ENCODE measurements at regions not wholly inside any gene's neighbourhood (a gene's known extent, or its start where the extent isn't known, plus 50 kb on each side); places are given as distances from the start of the nearest gene placed in this dataset.

GRCh38 chr5:52502460-52502999 is 285.2 kb upstream of the ITGA1 start:
- H3K27me3 ChIP-seq (ENCODE audit: control insufficient read depth, insufficient read depth, low read length): no peaks in the 10 kb centered on the region
- no peak for TF ChIP-seq CTCF (IDR thresholded peaks at IDR 0.05; ENCODE audit: insufficient read depth, low read length, poor library complexity, severe bottlenecking)
- DNase-seq (ENCODE audit: low read depth): no peak

GRCh38 chr5:52504584-52505240 is 283.0 kb upstream of the ITGA1 start:
- no peak for DNase-seq (ENCODE audit: low read depth)
- TF ChIP-seq CTCF (IDR thresholded peaks at IDR 0.05; ENCODE audit: insufficient read depth, low read length, poor library complexity, severe bottlenecking): no peak
- no peak overlapping the region for H3K4me3 ChIP-seq (ENCODE audit: low read depth, low read length)
- no peaks in the 10 kb centered on the region for H3K36me3 ChIP-seq (ENCODE audit: control insufficient read depth, insufficient read depth, low read length)
- no peaks in the 10 kb centered on the region for H3K27me3 ChIP-seq (ENCODE audit: control insufficient read depth, insufficient read depth, low read length)

More at GRCh38 chr5:52502460-52502999, 285.2 kb upstream of the ITGA1 start:
- Histone ChIP-seq H3K36me3 (ENCODE audit: control insufficient read depth, insufficient read depth, low read length) (no peaks in the 10 kb centered on the region), H3K4me3 (ENCODE audit: low read depth, low read length) (no peak overlapping the region)

GRCh38 chr5:52517667-52518066 is 270.0 kb upstream of the ITGA1 start:
- TF ChIP-seq CTCF (IDR thresholded peaks at IDR 0.05; ENCODE audit: insufficient read depth, low read length, poor library complexity, severe bottlenecking): no peak
- DNase-seq (ENCODE audit: low read depth): no peak
- H3K27me3 ChIP-seq (ENCODE audit: control insufficient read depth, insufficient read depth, low read length): no peaks in the 10 kb centered on the region
- H3K4me3 ChIP-seq (ENCODE audit: low read depth, low read length): no peak overlapping the region
- H3K36me3 ChIP-seq (ENCODE audit: control insufficient read depth, insufficient read depth, low read length): no peaks in the 10 kb centered on the region

- no peak overlapping the region for H3K4me3 ChIP-seq (ENCODE audit: low read depth, low read length)
- TF ChIP-seq CTCF (IDR thresholded peaks at IDR 0.05; ENCODE audit: insufficient read depth, low read length, poor library complexity, severe bottlenecking): no peak
- no peaks in the 10 kb centered on the region for H3K36me3 ChIP-seq (ENCODE audit: control insufficient read depth, insufficient read depth, low read length)
- H3K27me3 ChIP-seq (ENCODE audit: control insufficient read depth, insufficient read depth, low read length): no peaks in the 10 kb centered on the region
- DNase-seq (ENCODE audit: low read depth): no peak
These were observed 267.5 kb upstream of the ITGA1 start for GRCh38 chr5:52520171-52520570.

GRCh38 chr5:52521236-52521635 is 266.5 kb upstream of the ITGA1 start:
- Histone ChIP-seq H3K27me3 (ENCODE audit: control insufficient read depth, insufficient read depth, low read length) (no peaks in the 10 kb centered on the region), H3K36me3 (ENCODE audit: control insufficient read depth, insufficient read depth, low read length) (no peaks in the 10 kb centered on the region), H3K4me3 (ENCODE audit: low read depth, low read length) (no peak overlapping the region)
- no peak for DNase-seq (ENCODE audit: low read depth)
- no peak for TF ChIP-seq CTCF (IDR thresholded peaks at IDR 0.05; ENCODE audit: insufficient read depth, low read length, poor library complexity, severe bottlenecking)

- no peak for TF ChIP-seq CTCF (IDR thresholded peaks at IDR 0.05; ENCODE audit: insufficient read depth, low read length, poor library complexity, severe bottlenecking)
- Histone ChIP-seq H3K36me3 (ENCODE audit: control insufficient read depth, insufficient read depth, low read length) (no peaks in the 10 kb centered on the region), H3K27me3 (ENCODE audit: control insufficient read depth, insufficient read depth, low read length) (no peaks in the 10 kb centered on the region), H3K4me3 (ENCODE audit: low read depth, low read length) (no peak overlapping the region)
- no peak for DNase-seq (ENCODE audit: low read depth)
These were observed 264.0 kb upstream of the ITGA1 start for GRCh38 chr5:52523701-52524100.

All from kidney epithelial cell (primary cell).